SIG-M5 treated with dmso at 0.1 percent for 504 hours (cell line): ENCODE measurements at regions not wholly inside any gene's neighbourhood (a gene's known extent, or its start where the extent isn't known, plus 50 kb on each side); places are given as distances from the start of the nearest gene placed in this dataset.
"Not testable (repeated sequence)": the region's sequence is repeated elsewhere in the genome, so short reads cannot be mapped to it uniquely, and the experiment has no call there.

Experiments
- DNase-seq: peaks from one replicate; lab custom pipeline; 2025; ENCODE audit not compliant: unreplicated experiment; lab: John Stamatoyannopoulos, UW

DNA sequence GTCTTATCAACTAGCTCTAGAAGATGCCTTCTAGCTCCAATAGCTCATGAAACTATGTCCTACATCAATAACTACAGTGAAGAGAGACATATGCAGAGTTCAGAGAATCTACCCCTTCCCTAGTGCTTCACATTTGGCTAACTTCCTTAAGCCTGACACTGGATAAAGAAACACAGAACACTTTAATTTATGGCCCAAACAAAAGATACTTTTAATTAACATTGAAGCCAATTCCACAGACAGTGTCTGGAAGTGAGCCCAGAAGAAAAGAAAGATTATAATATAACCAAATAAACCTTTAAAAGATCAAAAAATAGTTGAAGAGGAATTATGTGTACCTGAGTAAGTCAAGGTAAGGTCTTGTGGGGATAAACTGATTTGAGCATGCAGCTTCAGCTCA is 255.2 kb downstream of the C11orf87 start:
- no peak for DNase-seq

DNA sequence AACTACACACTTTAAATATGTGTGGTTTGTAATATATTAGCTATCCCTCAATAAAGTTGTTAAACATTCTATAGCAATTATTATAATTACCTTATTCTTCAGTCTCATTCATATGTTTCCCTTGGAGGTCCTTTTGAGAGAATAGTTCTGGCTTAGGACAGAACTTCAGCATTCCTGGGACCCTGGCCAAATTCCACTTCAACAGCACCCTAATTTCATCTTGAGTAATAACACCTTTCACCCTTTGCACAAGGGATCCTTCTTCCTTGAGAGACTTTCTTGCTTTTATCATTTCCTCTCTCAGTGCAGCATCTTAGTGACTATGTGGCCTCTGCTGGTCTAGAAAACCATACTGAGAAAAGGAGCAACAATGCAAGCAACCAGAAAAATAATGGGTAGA is 255.9 kb downstream of the C11orf87 start:
- no peak for DNase-seq

DNA sequence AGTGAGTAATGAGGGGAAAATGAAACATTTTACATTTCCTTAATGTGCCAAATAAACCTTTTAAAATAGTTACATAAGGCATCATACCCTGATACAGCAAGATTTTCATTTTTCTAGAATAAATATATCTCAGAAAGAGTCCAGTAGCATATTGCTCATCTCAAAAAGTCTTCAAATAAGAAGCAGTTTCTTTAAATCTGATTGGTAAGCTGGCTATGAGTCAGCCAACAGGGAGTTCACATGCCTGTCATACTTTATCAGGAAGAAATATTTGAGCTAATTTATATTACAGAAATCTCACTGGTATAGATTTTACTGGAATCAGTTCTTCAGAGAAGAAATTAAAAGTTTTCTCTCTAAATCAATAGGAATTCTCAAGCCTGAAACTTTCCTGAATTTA is 258.1 kb downstream of the C11orf87 start:
- no peak for DNase-seq

DNA sequence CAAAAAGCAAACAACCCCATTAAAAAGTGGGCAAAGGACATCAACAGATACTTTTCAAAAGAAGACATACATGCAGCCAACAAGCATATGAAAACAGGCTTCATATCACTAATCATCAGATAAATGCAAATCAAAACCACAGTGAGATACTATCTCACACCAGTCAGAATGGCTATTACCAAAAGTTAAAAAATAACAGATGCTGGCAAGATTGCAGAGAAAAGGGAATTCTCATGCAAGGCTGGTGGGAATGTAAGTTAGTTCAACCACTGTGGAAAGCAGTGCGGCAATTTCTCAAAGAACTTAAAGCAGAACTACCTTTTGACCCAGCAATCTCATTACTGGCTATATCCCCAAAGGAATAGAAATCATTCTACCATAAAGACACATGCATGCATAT is 260.8 kb downstream of the C11orf87 start:
- DNase-seq = not testable (repeated sequence)

DNA sequence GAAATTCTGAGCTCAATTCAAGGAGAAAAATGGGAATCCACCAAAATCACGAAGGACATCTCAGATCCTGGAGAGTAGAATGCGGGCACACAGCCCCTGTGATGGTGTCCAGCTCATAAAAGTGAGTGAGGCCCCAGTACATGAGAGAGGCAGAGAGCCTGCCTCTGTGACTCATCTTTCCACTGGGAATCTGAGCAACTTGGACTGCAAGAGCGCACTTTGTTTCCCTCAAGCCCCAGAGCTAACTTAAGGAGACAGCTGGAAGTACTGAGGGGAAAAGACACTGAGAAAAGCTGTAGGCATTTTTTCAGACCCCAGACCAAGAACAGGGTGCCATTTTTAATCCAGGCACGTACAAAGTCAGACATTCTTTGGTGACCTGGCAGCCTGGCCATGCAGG is 273.7 kb downstream of the C11orf87 start:
- DNase-seq = no peak

DNA sequence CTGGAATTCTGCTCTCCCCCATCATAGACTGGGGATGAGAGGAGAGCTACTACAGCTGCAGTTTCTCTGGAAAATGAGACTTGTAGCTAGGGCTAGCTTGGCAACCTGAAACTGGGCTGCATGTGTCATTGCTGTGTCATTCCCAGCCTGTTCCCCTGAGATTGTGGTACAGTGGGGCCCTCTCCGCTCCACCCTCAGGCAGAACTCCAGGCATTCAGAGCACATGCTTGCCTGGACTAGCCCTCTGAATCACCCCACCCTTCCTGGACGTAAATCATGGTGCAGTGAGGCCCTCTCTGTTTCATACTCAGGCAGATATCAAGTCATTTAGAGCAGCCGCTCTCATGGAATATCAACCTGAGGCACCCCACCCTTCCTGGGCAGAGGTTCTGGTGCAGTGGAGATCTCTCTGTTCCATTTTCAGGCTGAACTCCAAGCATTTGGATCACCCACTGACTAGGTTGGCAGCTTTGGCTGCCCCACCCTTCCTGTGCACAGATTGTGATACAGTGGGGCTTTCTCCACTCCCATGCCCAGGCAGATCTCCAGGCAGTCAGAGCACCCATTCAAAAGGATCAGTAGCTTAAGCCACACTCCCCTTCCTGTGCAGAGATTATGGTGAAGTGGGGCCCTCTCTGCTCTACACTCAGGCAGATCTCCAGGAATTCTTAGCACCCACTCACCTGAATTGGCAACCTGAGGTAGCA is 274.4 kb downstream of the C11orf87 start:
- DNase-seq = no peak

DNA sequence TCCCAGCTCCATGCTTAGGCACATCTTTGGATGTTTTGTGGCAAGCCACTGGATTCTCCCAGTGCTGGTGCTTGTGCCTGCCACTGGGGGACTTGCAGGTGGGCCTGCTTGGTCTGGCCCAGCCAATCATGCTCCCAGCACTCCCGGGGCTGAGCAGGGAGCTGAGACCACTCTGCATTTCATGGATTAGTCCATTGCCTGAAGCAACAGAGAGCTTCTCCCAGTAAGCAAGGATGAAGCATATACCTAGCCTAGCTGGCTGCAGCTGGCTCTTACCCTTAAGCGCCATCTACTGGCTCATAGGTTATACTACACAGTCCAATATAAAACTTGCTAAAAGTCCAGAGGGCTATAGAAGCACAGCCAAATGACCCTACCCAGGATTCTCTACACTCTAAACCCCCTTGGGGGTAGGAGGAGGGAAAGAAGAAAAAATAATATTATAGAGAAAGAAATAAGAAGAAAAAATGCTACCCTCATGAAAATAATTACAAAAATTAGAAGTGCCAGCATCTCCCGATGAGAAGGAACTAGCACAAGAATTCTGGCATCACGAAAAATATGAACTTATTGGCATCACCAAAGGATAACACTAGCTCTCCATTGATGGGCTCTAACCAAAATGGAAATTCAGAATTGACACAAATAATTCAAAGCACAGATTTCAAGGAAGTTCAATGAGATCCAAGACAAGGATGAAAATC is 275.3 kb downstream of the C11orf87 start:
- DNase-seq = peak; percentile 31

DNA sequence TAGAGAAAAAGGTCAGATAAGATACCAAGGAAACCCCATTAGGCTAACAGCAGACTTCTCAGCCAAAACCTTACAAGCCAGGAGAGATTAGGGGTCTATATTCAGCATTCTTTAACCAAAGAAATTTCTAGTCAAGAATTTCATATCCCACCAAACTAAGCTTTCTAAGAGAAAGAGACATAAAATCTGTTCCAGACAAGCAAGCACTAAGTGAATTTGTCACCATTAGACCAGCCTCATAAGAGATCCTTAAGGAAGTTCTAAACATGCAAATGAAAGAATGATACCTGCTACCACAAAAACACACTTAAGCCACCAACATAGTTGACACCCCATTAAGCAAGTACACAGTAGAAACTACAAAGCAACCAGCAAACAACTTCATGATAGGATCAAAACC is 276.2 kb downstream of the C11orf87 start:
- DNase-seq = no peak

DNA sequence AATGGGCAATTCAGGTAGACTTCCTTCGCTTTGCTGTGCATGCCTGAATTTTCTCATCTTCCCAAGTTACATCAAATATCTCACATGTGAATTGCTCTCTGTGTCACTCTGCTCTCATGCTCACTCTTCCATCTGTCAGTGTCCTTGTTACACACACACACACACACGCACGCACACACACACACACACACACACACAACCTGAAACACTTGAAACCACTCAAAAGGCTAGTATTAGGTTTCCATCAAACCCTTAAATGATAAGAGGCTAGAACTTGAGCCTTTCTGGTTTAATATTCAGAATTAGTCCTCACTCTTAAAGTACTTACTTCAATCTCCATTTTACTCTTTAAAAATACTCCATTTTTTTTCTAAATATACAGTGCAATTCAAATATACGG is 282.4 kb downstream of the C11orf87 start:
- DNase-seq = no peak

DNA sequence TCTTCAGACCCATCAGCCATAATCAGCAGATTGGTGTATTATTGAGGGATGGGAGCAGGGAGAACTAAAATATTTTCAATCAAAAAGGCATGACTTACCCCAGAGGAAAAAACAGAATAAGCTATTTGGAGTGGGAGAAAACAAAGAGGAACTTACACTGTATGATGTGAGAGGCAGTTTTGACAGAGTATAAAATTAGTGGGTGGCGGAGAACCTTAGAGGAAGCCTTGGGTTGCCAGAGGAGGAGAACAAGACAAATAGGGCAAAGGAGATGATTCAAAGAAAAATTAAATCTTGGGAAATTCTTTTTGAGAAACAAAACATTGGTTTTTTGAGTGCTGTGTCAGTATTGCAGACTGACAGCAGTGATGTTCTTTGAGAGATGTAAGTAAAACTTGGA is 285.0 kb downstream of the C11orf87 start:
- no peak for DNase-seq

DNA sequence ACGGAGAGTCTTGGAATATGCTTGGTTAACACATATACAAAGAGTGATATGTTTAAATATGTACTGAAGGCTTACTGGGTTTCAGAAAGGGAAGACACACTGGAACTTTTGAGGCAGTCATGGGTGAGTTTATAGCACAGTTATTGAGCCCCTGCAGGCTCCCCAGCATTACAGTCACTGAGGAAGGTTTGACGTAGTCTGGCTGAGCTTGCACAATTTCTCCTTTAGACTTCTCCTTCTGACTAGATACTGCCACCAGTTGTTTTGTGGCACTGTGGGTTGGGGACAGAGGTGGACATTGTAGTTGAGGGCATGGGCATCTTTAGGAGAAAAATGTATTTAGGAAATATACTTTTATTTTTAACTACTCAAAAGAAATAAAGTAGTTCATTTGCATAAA is 285.4 kb downstream of the C11orf87 start:
- peak; percentile 1 for DNase-seq

DNA sequence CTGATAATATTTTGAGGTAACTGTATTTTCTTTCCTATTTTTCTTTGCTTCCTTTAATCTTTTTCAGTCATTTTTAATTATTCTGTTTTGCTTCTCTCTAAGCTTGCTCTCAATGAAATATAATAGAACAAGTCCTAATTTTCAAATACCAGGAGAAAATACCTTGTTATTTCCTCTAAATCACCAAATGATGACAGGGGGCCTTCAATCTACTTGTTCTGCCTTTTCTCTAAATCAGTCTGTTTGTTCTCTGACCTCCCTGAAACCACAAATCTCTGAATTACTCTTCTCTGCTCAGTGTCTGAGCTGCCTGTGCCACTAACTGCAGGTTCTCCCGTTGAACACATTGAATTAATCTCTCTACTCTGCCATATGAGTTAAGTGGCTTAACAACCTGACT is 286.2 kb downstream of the C11orf87 start:
- DNase-seq = no peak

DNA sequence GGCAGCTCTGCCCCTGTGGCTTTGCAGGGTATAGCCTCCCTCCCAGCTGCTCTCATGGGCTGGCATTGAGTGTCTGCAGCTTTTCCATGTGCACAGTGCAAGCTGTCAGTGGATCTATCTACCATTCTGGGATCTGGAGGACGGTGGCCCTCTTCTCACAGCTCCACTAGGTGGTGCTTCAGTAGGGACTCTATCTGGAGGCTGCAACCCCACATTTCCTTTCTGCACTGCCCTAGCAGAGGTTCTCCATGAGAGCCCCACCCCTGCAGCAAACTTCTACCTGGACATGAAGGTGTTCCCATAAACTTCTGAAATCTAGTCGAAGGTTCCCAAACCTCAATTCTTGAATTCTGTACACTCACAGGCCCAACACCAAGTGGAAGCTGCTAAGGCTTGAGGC is 292.5 kb downstream of the C11orf87 start:
- not testable (repeated sequence) for DNase-seq

DNA sequence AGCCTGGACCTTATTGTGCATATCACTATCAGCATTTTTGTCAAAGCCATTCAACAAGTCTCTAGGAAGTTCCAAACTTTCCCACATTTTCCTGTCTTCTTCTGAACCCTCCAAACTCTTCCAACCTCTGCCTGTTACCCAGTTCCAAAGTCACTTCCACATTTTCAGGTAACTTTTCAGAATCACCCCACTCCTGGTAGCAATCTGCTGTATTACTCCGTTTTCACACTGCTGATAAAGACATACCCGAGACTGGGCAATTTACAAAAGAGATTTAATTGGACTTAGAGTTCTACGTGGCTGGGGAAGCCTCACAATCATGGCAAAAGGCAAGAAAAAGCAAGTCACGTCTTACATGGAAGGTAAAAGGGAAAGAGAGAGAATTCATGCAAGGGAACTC is 293.4 kb downstream of the C11orf87 start:
- DNase-seq = not testable (repeated sequence)

DNA sequence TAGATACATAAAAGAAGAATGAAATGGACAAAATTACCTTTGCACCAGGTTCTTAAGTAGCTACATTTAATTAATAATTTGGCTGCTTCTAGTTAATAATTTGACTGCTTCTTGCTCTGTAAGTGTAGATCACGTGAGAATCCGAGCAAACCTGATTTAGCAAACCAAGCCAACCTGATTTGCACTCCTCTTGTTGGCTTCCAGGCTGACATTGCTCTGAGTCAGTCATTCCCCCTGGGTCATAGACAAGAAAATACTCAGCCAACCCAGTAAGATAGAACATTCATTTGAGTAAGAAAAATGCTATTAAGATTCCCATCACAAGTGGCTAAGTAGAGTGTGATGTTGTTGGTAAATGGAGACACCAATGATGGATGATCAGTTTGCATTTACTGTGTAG is 304.1 kb downstream of the C11orf87 start:
- no peak for DNase-seq

DNA sequence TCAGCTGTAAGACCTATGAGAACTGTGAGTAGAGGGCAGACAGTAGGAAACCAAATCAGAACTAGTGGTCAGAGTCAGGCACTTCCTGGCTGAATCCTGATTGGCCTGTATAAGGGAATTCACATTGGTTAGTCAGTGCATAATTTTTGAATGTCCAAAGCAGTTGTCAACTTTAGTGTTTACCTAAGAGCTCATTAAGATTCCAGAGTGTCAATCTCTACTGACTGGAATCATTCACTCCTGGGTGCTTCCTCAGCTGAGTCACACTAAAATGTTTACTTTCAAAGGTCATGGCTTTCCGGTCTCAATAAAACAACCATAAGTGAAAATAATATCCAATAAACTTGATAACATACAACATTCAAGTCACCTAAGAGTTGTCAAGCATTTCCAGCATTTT is 306.1 kb downstream of the C11orf87 start:
- no peak for DNase-seq

DNA sequence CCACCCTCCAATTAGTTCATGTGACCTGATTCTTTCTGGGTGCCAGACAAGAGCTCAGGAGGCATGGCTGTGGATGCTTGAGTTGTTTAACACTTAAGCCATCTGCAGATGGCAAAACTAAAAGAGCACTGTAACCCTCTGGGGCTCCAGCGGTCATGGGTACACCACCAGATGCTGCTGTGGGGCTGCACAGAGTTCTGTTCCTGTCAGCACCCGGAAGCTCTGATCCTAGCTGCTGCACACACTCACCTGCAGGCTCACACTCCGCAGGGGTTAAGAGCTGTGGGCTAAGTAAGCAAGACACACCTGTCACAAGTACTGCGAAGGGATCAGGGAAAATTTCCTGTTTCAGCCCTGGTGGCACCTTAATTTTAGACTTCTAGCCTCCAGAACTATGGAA is 307.8 kb downstream of the C11orf87 start:
- no peak for DNase-seq

DNA sequence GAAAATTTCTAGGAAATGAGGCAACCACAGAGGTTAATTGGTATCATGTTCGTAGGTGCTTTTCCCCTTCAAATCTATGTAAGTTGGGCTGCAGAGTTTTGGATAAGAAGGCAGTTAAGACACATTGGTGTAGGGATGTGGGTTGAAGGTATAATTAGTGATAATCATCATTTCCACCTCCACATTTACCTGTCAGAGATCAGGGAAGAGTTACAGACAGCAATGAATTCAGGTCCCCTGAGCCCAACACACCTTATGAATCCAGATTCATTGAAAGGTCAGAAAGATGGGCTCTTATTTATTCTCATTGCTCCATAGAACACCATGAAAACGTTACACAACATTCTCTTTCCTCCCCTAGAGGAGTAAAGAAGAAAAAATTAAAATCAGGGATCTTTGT is 308.7 kb downstream of the C11orf87 start:
- no peak for DNase-seq

DNA sequence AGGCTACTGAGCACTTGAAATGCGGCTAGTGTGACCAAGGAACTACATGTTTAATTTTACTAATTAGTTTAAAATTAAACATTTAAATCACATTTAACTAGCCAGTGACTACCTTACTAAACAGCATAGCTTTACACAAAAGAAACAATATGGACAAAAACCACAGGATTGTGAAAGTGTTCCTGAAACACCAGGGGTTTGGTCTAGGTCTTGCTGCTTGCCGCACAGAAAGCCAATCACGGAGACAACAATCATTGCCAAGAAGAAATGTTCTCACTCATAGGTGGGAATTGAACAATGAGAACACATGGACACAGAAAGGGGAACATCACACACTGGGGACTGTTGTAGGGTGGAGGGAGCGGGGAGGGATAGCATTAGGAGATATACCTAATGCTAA is 309.5 kb downstream of the C11orf87 start:
- DNase-seq = no peak

DNA sequence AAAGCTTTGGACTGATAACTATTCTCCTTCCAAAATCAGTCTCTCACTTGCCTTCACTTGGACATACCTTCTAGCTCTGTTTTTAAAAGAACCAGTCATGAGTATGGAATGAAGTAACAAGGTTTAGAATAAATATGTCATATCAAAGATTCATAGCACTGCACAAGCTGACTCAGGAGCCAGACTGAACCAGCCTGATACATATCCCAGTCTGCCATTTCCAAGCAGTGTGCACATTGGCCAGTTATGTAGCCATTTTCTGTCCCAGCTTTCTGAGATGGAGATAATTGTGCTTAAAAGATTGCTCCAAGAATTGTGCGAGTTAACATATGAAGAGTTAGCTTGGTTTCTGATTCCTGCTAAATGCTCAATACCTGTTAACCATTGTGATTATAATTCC is 311.3 kb downstream of the C11orf87 start:
- DNase-seq = no peak

DNA sequence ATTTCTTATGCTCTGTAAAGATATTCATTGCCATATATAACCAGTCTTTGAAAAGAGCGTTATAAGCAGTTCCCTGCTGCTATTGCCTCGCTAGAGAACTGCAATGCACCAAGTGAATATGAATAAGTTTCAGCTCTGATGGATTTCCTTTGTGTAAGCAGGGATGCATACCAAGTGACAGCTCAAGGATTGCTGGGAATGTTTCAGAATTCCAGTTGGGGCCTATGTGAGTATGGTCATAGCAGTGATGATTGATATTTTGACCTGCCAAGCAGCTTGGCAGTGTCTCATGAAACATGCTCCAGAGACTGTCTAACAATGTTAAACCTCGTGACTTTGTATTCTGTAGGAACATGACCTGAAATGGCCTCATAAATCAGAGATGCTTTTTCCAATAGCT is 312.6 kb downstream of the C11orf87 start:
- DNase-seq = no peak

DNA sequence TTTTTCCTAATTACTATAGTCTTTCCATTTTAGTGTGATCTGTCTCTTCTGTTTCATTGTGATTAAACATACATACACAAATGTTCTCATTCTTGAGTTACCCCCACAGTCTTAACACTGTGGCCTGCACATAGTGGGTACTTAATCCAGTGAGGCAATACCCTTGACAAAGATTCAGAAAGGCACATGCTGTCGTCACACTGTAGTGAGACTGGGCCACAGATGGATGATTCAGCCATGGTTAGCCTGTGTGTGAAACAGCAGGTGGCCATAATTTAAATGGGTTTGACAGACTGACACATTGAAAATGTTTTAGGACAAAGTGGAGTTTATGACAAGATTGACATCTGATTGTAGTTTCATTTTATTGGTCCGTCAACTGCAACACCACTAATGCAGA is 313.1 kb downstream of the C11orf87 start:
- no peak for DNase-seq

DNA sequence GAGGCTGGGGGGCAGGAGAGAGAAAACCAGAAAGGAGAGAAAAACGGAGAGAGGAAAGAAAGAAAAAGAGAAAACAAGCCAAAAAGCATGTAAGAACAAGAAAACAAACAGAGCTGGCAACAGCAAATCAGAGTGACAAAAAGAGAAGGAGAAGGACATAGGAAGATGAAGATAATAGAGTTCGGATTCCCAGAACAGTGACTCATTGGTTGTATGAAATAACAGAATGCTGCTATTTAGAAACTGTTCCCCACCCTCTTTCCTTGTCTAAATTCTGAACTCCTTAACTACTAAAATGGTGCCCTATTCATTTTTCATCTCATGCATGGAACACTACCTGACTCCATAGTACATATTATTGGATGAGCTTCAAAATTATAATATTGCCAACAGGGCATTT is 317.4 kb downstream of the C11orf87 start:
- DNase-seq = no peak
